ENCODE measurements at regions not wholly inside any gene's neighbourhood (a gene's known extent, or its start where the extent isn't known, plus 50 kb on each side); places are given as distances from the start of the nearest gene placed in this dataset.
"Not testable (repeated sequence)": the region's sequence is repeated elsewhere in the genome, so short reads cannot be mapped to it uniquely, and the experiment has no call there.

GRCh38 chr2:176578292-176578691, 309.1 kb downstream of the MTX2 start:
- DNase-seq: not testable (repeated sequence)

DNA sequence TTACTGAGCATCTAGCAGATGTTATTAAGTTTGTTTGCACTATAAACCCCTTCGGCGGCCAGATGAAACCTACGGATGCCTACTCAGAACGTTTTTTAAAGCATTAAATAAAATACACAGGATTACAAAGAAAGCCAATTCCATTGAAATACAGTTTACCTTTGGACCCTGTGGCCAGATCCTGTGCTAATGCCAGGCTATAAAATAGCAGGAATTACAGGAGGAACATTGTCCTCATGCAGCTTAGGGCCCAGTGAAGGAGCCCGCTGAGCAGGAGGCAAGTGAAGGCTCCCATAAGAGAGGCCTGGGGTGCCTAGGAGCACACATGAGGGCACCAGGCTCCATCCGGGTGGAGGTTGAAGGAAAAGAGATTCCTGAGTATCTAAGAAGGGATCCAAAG, 310.4 kb downstream of the MTX2 start:
- no peak for DNase-seq

DNA sequence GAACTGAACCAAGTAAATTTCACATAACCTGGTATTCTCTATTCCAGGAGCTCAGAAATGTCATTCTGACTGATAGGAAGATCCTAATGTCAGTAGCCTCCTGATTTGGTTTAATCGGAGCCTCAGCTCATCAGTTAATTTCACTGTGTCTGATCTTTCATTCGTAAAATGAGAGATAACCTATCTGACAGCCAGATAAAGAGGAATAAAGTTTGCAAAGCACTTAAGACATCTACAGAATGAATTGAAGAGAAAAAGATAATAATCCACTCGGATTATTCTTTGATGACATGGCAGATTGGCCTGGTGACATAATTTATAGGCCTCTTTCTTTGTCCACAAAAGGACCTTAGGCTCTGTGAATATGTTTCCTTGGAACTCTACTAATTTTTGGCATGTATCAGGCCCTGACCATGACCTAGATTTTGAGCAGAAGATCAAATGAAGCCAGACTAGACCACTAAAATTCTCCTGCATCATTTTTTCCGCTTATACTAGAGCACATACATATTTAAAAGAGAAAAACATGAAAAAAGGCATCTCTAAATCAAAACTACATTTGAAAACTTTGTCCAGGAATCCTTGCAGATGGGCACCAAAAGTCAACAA, 312.4 kb downstream of the MTX2 start:
- DNase-seq: no peak

DNA sequence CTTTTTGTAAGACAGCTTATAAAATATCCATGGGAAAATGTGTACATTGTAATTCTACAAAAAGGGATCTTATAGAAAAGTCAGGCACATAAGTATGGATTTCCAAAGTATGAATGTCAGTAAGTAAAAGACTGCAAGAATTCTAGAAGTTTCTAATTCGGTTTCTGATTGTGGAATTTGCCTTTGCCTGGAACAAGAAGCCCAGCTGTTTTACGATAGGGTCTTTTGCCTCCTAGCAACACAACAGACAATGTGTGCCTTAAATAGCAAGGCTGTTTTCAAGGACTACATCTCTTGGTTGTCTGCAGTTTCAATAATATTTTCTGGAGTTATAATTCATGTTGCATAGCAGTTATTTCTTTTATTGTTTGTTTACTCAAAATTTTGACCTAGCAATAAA, 312.9 kb downstream of the MTX2 start:
- no peak for DNase-seq

GRCh38 chr2:176582990-176583481, 313.8 kb downstream of the MTX2 start:
- DNase-seq: no peak

GRCh38 chr2:176583607-176584006, 314.4 kb downstream of the MTX2 start:
- DNase-seq: no peak

DNA sequence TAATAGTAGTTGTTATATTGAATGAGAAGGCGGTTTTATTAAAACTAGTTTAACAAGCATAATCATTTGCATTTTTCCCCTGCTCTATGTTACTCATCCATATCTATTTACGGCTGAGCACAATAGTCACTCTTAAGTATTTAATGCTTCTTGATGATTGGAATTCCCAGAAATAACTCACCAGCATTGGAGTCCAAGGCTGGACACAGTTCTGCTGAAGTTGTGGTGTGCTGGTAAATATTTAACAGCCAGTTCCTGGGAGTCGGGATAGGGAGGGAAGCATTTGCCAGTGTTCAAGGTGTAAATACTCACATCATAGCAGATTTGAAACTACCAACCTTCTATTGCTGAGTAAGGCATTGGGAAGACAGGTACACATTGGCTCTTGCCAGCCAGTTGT, 315.1 kb downstream of the MTX2 start:
- no peak for DNase-seq

GRCh38 chr2:176585291-176585690, 316.0 kb downstream of the MTX2 start:
- no peak for DNase-seq

DNA sequence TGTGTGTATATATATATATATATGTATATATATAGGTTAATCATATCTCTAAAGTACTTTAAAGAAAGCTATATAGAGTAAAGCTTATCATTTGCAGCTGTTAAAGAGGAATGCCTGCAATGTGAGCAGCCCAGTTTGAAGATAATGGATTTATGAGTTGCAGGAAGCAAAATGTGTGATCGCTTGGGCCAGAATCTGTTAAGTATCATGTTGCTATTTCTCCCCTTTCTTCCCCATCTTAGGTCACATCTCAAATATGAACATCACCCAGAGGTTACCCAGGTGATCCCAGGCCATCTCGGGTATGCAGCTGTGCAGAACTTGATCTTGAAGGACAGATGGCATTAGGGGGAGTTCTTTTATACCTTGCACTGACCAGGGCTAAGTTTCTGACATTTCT, 316.5 kb downstream of the MTX2 start:
- no peak for DNase-seq

- no peak for DNase-seq
Measured at GRCh38 chr2:176589287-176589686, 320.0 kb downstream of the MTX2 start.

DNA sequence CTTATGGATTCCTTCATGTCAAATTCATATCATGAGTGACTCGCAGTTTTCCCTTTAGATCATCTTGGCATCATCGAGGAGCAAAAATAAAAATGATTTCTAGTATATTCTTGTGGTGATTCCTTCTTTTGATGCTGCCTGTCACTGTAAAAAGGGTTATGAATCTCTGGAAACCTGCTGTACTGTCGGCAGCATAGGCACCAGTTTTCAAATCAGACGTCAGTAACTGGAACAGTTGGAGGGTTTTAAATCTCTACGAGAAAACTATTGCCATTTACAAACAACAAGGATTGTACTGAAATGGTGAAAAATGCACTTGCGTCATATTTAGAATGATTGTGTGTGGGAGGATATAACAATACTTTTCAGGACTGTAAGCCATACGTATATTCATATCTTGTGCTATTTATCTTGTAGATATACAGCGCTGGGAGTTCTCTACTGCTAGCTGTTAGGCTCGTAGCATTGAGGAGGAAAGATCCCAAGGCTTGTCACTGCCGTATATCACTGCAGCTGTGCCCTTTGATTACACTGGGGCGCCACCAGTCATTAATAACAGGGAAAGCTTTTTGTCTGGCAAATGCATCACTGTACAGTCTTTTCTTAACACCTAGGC, 320.7 kb downstream of the MTX2 start:
- no peak for DNase-seq

DNA sequence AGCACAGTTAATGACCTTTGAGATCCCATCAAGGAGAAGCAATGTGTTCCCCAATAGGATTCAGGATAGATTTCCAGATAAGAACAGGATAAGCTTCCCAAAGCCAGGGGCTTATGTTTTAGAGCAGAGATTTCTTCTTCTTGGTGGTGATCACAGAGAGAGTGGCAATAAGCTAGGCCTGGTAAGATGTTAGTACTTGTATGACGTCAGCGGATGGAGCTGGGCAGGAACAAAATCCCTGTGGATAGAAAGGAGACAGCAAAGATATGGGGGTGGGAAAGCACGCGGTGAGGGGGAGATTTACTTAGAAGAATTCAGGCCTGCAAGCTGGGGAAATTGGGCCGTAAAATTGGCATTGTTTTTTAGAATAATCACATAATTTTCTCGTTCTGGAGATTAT, 323.0 kb downstream of the MTX2 start:
- no peak for DNase-seq

DNA sequence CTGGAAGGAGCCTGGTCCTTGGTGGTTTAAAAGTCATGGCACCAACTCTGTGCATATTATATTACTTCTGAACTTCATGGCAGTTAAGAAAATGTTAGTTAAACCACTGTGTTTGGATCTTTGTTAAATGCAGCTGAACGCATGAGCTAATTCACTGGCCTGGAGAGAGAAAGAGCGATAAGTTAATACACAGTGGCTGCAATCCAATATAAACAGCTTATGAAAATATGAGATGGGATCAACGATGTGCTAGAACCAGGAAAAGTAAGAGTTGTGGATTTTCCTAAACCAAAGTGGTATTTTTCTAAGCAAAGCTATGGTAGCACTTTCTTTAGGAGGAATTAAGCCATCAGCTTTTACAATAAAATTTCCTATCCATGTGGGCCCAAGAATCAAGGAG, 326.7 kb downstream of the MTX2 start:
- no peak for DNase-seq

DNA sequence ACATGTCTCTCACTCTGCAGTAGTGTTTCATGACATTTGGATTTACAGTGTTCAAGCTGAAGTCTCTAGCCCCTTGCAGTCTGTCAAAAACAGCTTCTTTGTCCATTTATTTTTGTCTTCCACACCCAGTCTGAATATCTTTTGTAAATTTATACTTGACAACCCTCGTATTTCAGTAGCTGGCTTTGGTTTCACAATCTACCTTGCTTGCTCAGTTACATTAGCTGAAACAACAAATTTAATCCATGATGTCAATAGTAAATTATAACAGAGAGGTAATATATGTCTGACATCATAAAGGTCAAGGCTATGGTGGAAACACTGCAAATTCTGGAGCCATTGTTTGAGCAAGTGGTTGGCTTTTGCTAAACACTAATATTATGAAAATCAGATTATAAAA, 328.7 kb downstream of the MTX2 start:
- no peak for DNase-seq

DNA sequence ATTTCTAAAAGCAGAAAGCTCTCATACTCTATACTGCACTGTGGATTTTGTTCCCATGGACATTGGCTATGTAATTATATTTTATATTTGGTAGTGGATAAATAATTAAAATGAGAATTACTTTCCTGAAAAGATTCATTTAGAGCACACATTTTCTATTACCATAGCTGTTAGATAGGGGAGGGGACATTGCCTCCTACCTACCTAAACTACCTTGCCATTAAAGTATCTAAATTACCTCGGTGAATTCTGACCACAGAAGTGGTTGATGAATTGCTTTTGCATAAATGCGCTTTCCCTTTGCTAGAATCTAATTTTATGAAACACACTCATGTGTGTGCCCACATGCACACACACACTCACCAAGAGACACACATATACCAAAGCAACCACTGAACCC, 329.1 kb downstream of the MTX2 start:
- DNase-seq: no peak

GRCh38 chr2:176599796-176600485, 330.7 kb downstream of the MTX2 start:
- DNase-seq: no peak

DNA sequence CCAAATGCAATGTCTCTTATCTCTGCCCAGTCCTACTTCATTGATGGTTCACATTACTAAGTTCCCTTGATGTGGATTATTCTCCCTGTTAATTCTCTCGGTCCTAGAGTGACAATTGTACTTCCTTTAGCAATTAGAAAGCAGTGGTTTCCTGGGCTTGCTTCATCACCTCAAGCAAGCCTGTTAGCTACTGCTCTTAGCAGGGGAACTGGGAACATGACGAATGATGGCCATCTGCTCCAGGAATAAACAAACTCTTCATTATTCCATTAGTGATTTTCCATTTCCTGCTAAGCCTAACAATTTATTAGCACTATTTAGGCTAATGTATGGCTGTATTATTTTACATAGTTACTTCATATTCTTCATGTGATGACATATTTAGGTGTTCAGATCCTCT, 331.8 kb downstream of the MTX2 start:
- DNase-seq: no peak

- DNase-seq: no peak
Measured at GRCh38 chr2:176612036-176612435, 342.8 kb downstream of the MTX2 start.

DNA sequence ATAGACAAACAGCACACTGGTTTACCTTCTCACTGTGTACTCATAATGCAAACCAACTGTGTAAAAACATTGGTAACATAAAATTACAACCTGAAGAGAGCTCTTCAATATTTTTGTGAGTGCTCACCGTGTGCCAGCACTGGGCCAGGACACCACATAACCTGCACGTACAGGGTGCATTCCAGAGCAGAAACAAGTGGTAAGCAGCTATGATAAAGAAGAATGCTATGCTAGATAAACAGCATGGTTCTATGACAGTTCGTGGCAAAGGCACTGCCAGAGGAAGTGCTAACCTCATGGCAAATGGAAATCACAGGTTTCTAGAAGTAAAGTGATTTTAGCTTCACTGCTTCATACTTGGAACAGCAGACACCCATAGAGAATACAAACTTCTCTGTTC, 343.5 kb downstream of the MTX2 start:
- no peak for DNase-seq

GRCh38 chr2:176613323-176613987, 344.2 kb downstream of the MTX2 start:
- DNase-seq: no peak

DNA sequence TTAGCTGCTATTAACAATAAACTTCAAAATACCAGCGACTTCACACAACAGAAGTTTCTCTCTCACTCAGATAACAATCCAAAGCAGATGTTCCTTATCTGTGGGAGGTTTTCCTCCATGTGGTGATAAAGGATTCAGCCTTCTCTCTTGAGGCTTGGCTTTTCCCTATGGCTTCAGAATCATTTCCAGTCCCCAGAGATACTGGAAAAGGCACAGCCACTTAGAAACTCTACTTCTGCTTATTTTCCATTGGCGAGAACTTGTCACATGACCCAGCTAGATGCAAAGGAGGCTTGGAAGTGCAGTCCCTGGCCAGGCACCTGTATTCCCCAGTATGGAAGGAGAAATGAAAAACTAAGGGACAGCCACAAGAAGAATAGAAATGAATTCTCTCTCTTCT, 344.8 kb downstream of the MTX2 start:
- DNase-seq: no peak

DNA sequence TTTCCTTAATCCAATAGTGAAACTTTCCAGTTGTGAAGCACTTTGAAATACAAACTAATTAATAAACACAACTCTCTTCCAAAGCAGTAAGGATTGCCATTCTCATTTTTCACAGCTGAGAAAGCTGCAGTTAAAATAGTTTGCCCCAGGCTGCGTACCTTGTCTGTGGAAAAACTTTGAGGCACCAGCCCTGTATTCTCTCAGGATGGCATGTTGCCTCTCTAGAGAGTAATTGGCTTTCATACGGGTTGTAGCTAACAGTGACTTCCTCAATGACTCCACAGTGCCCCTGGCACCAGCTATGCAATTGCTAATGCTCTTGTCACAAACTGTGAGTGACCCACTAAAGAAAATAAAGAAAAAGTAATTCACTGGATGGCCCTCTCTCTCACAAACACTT, 345.7 kb downstream of the MTX2 start:
- no peak for DNase-seq

- DNase-seq: no peak
Measured at GRCh38 chr2:176619504-176619903, 350.3 kb downstream of the MTX2 start.

GRCh38 chr2:176621350-176621749, 352.1 kb downstream of the MTX2 start:
- DNase-seq: no peak

Measured in bone marrow (tissue), 2 donors.